Tibial nerve (tissue), 4 donors: ENCODE measurements at regions not wholly inside any gene's neighbourhood (a gene's known extent, or its start where the extent isn't known, plus 50 kb on each side); places are given as distances from the start of the nearest gene placed in this dataset.

Experiments used
- DNase-seq, 2 donors: peaks; one replicate each; pipeline ENCODE4 v3.0.0-alpha.2; 2019; ENCODE audit warnings: low spot score in 2 of 2
- H3K27ac ChIP-seq, 4 donors: fragments of 200-600 bp; sonication (generic) in 3 of 4; one replicate each; pipeline ENCODE4 v1.5.1; 2017 to 2019; ENCODE audit warnings: mild to moderate bottlenecking in 1 of 4
- H3K27me3 ChIP-seq, 2 donors: fragments of 200-600 bp; sonication (generic) in 1 of 2; one replicate each; pipeline versions ENCODE4 v1.5.1 to v1.6.0; 2017 to 2019
- H3K36me3 ChIP-seq, 3 donors: fragments of 200-600 bp; sonication (generic); one replicate each; pipeline ENCODE4 v1.5.1; 2018 to 2019
- H3K4me1 ChIP-seq, 4 donors: fragments of 200-600 bp; sonication (generic) in 3 of 4; one replicate each; pipeline ENCODE4 v1.5.1; 2017 to 2019
- H3K4me3 ChIP-seq, 4 donors: fragments of 200-600 bp; sonication (generic) in 3 of 4; one replicate each; pipeline ENCODE4 v1.5.1; 2017 to 2019; ENCODE audit warnings: mild to moderate bottlenecking in 1 of 4, moderate library complexity in 1 of 4
- H3K9me3 ChIP-seq, 4 donors: fragments of 200-600 bp; sonication (generic) in 3 of 4; one replicate each; pipeline ENCODE4 v1.5.1; 2017 to 2019
- CTCF ChIP-seq, 5 experiments: fragments of 200-600 bp in 3 of 5; fragments of 450-650 bp in 2 of 5; sonication (generic) in 3 of 5; IDR thresholded peaks; one replicate each; pipeline ENCODE4 v1.5.1; 2016 to 2019; ENCODE audit warnings: antibody characterized with exemption in 5 of 5, mild to moderate bottlenecking in 3 of 5, moderate library complexity in 2 of 5
- EP300 ChIP-seq, 2 donors: sonication (generic); formaldehyde crosslinking; IDR thresholded peaks; one replicate each; pipeline ENCODE4 v1.6.1; 2017; ENCODE audit warnings: antibody characterized with exemption in 2 of 2, mild to moderate bottlenecking in 1 of 2
- POLR2A ChIP-seq, 2 donors: fragments of 450-650 bp; IDR thresholded peaks; one replicate each; pipeline ENCODE4 v1.6.1; 2017; ENCODE audit warnings: antibody characterized with exemption in 2 of 2, mild to moderate bottlenecking in 2 of 2, moderate library complexity in 2 of 2
- WGBS, 2 donors: methylation state at CpG; one replicate each; pipeline ENCODE4 v1.1.5; 2018; 5-methylcytosine and 5-hydroxymethylcytosine counted together

- 87 to 91% methylated on average over 7 of the region's 7 CpGs for WGBS, 2 donors
- no peak for TF ChIP-seq POLR2A (IDR thresholded peaks at IDR 0.05)
- no peak for TF ChIP-seq CTCF (IDR thresholded peaks at IDR 0.05)
- TF ChIP-seq EP300 (IDR thresholded peaks at IDR 0.05), result no peak
- Histone ChIP-seq H3K4me3 (no peak overlapping the region), H3K9me3 (peaks cover 0 to 10% (median 0%) of the 10 kb centered on the region in 4 donors), H3K4me1 (no peaks in the 10 kb centered on the region), H3K27me3 (no peaks in the 10 kb centered on the region), H3K27ac (no peak overlapping the region), H3K36me3 (no peaks in the 10 kb centered on the region)
- no peak for DNase-seq
Measured at GRCh38 chr16:6918646-6919045, 414.0 kb upstream of the RBFOX1 start.

- whole genome bisulfite sequencing, 2 donors, result 80 to 93% methylated on average over 2 of the region's 2 CpGs
- TF ChIP-seq CTCF (IDR thresholded peaks at IDR 0.05) (no peak), POLR2A (IDR thresholded peaks at IDR 0.05) (no peak), EP300 (IDR thresholded peaks at IDR 0.05) (no peak)
- Histone ChIP-seq H3K4me1 (no peaks in the 10 kb centered on the region), H3K4me3 (no peak overlapping the region), H3K27ac (no peak overlapping the region), H3K9me3 (peaks cover 0 to 10% (median 0%) of the 10 kb centered on the region in 4 donors), H3K36me3 (no peaks in the 10 kb centered on the region), H3K27me3 (no peaks in the 10 kb centered on the region)
- DNase-seq, result no peak
Measured at GRCh38 chr16:6916946-6917345, 415.7 kb upstream of the RBFOX1 start.

GRCh38 chr16:6913566-6913965 lies 419.1 kb upstream of the RBFOX1 start:
- Histone ChIP-seq H3K9me3 (no peaks in the 10 kb centered on the region), H3K27ac (no peak overlapping the region), H3K4me1 (no peaks in the 10 kb centered on the region), H3K27me3 (no peaks in the 10 kb centered on the region), H3K36me3 (no peaks in the 10 kb centered on the region), H3K4me3 (no peak overlapping the region)
- no peak for DNase-seq
- TF ChIP-seq CTCF (IDR thresholded peaks at IDR 0.05) (no peak), POLR2A (IDR thresholded peaks at IDR 0.05) (no peak), EP300 (IDR thresholded peaks at IDR 0.05) (no peak)
- WGBS, 2 donors, result 66 to 76% methylated on average over 5 of the region's 5 CpGs

GRCh38 chr16:6910301-6910700 lies 422.3 kb upstream of the RBFOX1 start:
- no peak overlapping the region for H3K27ac ChIP-seq
- no peaks in the 10 kb centered on the region for H3K27me3 ChIP-seq
- TF ChIP-seq CTCF (IDR thresholded peaks at IDR 0.05) (no peak), EP300 (IDR thresholded peaks at IDR 0.05) (no peak), POLR2A (IDR thresholded peaks at IDR 0.05) (no peak)

GRCh38 chr16:6905601-6906000 lies 427.0 kb upstream of the RBFOX1 start:
- no peaks in the 10 kb centered on the region for H3K4me1 ChIP-seq
- H3K27ac ChIP-seq, result no peak overlapping the region
- H3K27me3 ChIP-seq, result no peaks in the 10 kb centered on the region
- TF ChIP-seq POLR2A (IDR thresholded peaks at IDR 0.05), result no peak
- TF ChIP-seq CTCF (IDR thresholded peaks at IDR 0.05), result no peak
- TF ChIP-seq EP300 (IDR thresholded peaks at IDR 0.05), result no peak
- H3K36me3 ChIP-seq, result no peaks in the 10 kb centered on the region
- no peak for DNase-seq
- WGBS, 2 donors, result 57 to 60% methylated on average over 3 of the region's 3 CpGs
- no peaks in the 10 kb centered on the region for H3K9me3 ChIP-seq
- H3K4me3 ChIP-seq, result no peak overlapping the region

More at GRCh38 chr16:6910301-6910700, 422.3 kb upstream of the RBFOX1 start:
- no peak for DNase-seq
- Histone ChIP-seq H3K4me3 (no peak overlapping the region), H3K9me3 (no peaks in the 10 kb centered on the region), H3K36me3 (no peaks in the 10 kb centered on the region), H3K4me1 (no peaks in the 10 kb centered on the region)
- WGBS, 2 donors, result 23 to 48% methylated on average over 5 of the region's 5 CpGs
